HG03103 (cell line): ENCODE measurements at regions not wholly inside any gene's neighbourhood (a gene's known extent, or its start where the extent isn't known, plus 50 kb on each side); places are given as distances from the start of the nearest gene placed in this dataset.

Experiments
- ATAC-seq: cut with Tn5 transposase; IDR thresholded peaks from one replicate; pipeline ENCODE4 v1.9.1; 2021; ENCODE audit warnings: low read depth; ENCODE audit not compliant: unreplicated experiment

DNA sequence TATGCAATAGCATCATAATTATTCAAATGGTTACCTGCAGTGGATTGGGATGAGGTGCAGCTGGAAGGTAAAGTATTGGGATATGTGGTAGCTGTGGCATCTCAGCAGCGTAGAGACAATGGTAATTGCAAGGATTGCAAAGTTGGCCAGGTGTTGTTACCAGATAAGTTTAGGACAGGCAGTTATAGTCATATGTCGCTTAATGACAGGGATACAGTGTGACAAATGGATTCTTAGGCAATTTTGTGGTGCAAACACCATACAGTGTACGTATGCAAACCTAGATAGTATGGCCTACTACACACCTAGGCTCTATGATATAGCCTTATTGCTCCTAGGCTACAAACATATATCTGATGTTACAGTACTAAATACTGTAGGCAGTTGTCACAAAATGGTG lies 163.5 kb upstream of the LYZL2 start:
- ATAC-seq: no peak

DNA sequence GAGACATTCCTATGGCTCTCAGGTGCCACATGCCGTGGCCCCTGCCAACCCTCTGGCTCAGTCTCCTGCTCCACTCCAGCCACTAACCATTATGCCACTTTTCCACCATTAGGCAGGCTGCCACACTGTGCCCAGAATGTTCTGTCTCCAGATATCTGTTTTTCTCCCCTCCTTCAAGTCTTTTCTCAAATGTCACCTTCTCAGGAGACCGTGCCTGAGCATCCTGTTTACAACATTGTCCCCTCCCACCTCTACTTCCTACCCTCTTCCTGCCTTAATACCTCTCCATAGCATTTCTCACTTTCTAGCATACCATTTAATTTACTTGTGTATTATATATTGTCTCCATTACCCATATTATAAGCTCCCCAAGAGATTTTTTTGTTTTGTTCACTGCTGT lies 162.5 kb upstream of the LYZL2 start:
- no peak for ATAC-seq

DNA sequence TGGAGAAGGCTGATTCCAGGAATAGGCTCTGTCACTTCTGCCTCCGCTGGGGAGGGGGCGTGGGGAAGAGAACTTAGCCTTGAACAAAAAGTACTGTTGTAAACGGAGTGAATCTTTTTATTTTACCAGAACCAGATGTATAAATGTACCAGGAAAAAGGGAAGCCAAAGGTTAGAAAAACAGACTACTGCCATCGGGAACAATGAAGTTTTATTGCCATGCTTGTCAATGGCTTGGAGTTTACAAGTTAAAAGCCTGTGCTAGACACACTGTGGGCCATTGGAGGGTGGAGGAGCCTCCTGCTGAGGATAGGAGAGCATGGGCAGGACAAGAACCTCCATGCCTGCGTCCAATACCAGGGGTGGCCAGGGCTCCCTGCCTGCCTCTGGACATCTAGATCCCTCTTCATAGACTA lies 161.7 kb upstream of the LYZL2 start:
- no peak for ATAC-seq

DNA sequence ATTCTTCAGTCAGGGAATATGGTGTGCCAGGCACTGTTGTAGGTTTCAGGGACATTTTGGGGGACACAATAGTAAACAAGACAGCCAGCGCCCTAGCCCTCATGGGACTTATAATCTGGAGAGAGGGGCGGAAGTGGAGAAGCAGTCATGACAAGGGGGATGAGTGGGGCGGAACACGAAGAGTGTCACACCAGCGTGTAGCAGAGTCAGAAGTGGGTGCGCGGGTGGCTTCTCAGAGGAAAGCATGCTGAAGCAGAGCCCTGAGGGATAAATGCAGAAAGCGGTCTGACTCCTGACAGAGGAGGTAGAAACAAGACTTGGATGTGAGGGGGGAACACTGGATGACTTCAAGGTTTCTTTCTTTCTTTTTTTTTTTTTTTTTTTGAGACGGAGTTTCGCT lies 160.3 kb upstream of the LYZL2 start:
- ATAC-seq: no peak

DNA sequence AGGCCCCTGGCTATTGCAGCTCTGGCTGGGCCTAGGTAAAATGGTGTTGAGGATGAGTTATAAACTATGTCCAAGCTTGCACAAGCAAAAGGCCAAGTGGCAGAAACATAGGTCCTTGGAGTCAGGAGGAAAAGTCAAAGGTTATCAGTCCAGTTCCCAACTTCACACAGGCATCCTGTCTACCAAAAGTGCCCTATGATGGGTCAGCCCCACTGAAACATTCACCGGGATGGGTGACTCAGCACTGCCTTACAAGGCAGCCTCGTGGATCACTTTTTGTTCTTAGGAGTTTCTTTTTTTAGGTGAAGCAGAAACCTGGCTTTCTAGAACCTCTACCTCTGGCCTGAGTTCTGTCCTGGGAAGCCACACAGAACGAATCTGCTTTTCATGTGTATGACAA lies 158.8 kb upstream of the LYZL2 start:
- ATAC-seq: no peak

- ATAC-seq: no peak
Measured at GRCh38 chr10:30786906-30787305, 157.4 kb upstream of the LYZL2 start.

DNA sequence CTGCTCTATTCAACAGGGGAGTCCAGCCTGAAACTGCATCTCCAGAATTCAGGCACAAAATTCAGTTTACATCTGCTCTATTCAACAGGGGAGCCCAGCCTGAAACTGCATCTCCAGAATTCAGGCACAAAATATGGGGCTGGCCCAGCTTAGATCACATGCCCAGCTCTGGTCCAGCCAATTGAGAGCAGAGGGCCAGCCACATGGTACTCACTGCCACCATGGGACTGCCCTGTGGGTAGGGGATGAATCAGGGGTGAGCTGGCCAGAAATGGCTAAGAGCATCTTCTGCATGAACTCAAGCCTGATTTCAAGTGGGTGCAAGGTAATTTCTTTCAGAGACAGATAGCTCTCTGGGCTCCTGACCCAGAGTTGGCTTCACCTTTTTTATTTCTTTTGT lies 156.6 kb upstream of the LYZL2 start:
- no peak for ATAC-seq

DNA sequence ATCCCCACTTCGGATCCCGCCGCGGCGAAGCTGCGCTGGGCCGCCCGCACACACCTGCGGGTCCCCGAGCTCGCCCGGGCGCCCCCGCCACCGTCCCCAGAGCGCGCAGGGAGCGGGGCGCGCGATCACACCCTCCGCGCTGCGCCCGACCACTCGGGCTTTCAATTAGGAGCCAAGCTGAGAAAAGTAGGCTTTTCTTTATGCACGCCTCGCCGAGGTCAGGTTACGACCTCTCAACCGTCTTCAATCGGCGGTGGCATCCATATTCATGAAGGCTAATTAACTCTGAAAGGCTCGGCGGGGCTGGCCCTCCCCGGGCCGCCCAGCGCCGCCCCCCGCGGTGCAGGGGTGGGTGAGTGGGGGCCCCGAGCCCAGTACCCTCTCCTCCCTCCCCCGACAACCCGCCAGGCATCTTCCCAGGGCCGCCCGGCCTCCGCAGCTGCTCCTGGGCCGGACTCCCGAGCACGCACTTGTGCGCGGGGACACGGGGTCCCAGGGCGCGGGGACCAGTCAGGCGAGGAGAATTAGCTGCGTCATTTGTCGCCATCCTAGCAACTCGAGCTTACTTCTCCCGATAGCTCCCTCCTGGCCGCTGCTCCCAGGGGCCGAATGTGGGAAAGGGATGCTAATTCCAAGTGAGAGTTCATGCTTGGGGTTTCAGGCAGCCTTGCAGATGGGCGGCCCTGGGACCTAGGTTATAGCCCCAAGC lies 155.5 kb upstream of the LYZL2 start:
- no peak for ATAC-seq

- no peak for ATAC-seq
Measured at GRCh38 chr10:30784524-30784896, 155.0 kb upstream of the LYZL2 start.

GRCh38 chr10:30783939-30784501 lies 154.5 kb upstream of the LYZL2 start:
- peak; percentile 47 for ATAC-seq

DNA sequence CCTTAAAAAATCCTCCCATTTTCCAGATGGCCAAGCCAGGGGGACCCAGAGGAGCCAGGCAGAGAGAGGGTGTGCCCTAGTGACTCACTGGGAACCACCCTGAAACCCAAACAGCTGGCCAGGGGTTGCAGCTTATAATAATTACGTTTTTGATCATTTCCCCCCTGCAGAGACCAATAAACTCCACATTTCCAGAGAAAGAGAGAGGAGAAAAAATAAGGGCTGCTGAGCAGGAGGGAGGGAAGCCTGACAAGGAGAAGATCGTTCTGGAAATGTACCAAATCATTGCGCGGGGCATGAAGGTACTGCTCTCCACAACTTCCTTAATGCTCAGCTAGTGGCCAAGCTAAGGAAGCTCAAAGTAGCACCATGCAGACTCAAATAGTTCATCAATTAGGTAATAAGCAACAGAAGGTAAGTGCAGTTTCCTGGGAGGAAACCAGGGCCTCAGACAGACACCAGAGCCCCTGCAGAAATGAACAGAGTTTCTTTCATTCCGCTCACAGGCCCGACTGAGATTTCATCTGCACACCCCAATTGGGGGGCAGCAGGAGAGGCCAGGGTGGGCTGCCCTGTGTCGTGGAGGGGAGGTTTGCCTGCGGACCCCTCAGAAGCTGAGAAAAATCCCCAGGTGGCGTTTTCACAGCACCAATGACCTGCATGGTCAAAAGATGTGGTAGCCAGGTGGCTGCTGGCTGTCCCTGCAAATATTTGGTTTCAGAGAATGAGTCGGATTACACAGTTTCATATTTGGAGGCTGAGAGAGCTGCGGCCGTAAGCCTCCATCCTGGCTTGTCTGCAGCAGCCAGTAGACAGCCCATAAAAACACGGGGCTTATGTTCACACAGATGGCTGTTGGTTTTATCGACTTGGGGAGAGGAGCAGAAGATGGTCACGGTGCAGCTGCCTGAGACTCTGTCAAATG lies 153.2 kb upstream of the LYZL2 start:
- no peak for ATAC-seq

DNA sequence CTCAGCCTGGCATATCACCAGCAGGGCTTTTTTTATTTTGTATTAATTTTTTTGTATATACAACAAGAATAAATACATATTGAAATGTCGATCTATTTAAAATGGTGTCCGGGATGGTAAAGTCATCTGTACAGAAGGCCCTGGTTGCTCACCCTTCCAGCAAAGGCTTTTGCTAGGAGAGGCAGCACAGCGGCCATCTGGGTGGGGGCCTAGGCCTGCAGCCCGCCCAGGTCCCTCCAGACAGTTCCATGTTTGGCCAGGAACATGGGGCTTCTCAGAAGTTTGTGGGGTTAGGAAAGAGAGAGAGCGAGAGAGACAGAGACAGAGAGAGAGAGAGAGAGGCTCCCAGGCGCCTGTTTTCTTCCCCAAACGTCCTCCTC lies 152.6 kb upstream of the LYZL2 start:
- no peak for ATAC-seq

- ATAC-seq: no peak
Measured at GRCh38 chr10:30781670-30782121, 152.1 kb upstream of the LYZL2 start.

DNA sequence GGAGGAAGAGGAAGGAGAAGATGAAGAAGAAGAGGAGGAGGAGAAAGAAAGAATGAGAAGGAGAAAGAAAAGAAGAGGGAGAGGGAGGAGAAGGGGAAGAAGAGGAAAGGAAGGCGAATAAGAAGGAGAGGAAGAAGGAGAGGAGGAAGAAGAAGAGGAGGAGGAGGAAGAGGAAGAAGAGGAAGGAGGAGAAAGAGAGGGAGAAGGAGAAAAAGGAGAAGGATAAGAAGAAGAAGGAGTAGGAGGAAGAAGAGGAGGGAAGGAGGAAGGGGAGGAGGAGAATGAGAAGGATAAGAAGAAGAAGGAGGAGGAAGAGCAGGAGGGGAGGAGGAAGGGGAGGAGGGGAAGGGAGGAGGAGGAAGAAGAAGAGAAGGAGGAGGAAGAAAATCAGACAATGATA lies 149.2 kb upstream of the LYZL2 start:
- no peak for ATAC-seq

DNA sequence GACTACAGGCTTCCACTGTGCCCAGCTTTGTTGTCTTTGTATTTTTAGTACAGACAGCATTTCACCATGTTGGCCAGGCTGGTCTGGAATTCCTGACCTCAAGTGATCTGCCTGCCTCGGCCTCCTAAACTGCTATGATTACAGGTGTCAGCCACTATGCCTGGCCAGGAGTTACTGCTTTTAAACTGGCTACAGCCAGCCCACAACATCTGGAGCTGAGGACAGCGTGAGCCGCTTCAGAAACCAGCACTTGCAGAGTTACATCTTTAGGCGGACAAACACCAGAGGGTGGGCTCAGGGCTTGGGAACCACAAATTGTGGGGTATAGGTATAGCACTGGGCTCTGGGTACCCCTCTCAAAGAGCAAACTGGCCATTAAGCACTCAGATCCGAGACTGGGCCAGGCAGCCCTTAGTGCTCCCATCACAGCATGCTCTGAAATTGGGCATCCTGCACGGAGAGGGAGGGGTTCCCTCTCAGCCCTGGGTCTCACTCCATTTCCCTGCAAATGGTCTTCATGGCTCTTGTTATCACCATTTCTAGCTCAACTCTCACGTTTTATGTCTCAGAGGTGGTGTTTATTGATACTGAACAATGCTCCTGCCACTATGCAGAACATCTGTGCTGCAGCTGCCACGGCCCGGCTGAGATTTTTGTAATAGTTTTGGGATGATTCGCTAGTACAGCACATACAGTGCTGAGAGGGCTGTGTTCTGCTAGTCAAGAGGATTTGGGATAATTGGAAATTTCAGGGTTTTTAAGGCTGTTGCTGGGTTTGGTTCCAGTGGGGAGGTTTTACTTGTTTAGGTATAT lies 146.4 kb upstream of the LYZL2 start:
- ATAC-seq: no peak

- no peak for ATAC-seq
Measured at GRCh38 chr10:30774261-30774660, 144.7 kb upstream of the LYZL2 start.

- ATAC-seq: no peak
Measured at GRCh38 chr10:30773501-30773900, 143.9 kb upstream of the LYZL2 start.

GRCh38 chr10:30770816-30771215 lies 141.3 kb upstream of the LYZL2 start:
- ATAC-seq: no peak

DNA sequence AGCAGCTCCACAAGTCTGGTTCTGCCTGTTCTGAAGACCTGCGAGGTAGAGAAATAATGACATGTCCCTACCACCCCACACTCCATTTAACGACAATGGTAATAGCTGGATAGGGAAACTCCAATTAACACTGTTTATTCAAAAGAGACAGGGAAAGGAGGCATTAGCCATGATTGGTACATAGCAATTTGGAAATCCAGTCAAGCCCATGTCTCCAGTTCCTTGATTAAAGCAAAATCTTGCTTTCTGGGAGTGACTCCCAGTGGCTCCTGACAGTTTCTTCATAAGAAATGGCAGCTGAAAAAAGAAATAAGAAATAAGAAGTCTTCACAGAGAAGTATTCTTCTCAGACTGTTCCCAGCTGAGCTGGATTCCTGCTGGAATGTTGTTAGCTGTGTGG lies 140.7 kb upstream of the LYZL2 start:
- ATAC-seq: no peak

- ATAC-seq: no peak
Measured at GRCh38 chr10:30769361-30769760, 139.8 kb upstream of the LYZL2 start.

GRCh38 chr10:30765616-30766015 lies 136.1 kb upstream of the LYZL2 start:
- no peak for ATAC-seq
